ENCODE measurements at regions not wholly inside any gene's neighbourhood (a gene's known extent, or its start where the extent isn't known, plus 50 kb on each side); places are given as distances from the start of the nearest gene placed in this dataset.

GRCh38 chr1:102691592-102692090 lies 416.7 kb downstream of the COL11A1 start:
- Histone ChIP-seq H3K27me3 (ENCODE audit: control insufficient read depth, extremely low read depth, insufficient read depth, low read length) (no peaks in the 10 kb centered on the region), H3K4me3 (ENCODE audit: control insufficient read depth in 2 of 3, extremely low read depth in 1 of 3, insufficient read depth in 2 of 3, low read depth in 1 of 3, low read length in 3 of 3) (no peak overlapping the region), H2AFZ (ENCODE audit: control insufficient read depth, low read length) (no peak overlapping the region), H3K4me1 (ENCODE audit: control insufficient read depth, extremely low read depth, insufficient read depth, low read length) (no peaks in the 10 kb centered on the region), H3K9me1 (ENCODE audit: control insufficient read depth, extremely low read depth, insufficient read depth, low read length) (no peaks in the 10 kb centered on the region), H3K9ac (ENCODE audit: control insufficient read depth, extremely low read depth, insufficient read depth, low read length) (no peak overlapping the region), H3K79me2 (ENCODE audit: control insufficient read depth, insufficient read depth, low read length) (no peaks in the 10 kb centered on the region), H4K20me1 (ENCODE audit: control insufficient read depth, extremely low read depth, insufficient read depth, low read length) (no peaks in the 10 kb centered on the region), H3K4me2 (ENCODE audit: control insufficient read depth, extremely low read depth, insufficient read depth, low read depth, low read length) (no peak overlapping the region), H3K36me3 (ENCODE audit: control insufficient read depth in 2 of 2, extremely low read depth in 1 of 2, insufficient read depth in 2 of 2, low read length in 2 of 2) (no peaks in the 10 kb centered on the region), H3K9me3 (ENCODE audit: control insufficient read depth, low read depth, low read length) (no peaks in the 10 kb centered on the region), H3K27ac (ENCODE audit: control insufficient read depth, insufficient read depth, low read length) (no peak overlapping the region)
- DNase-seq (ENCODE audit: low read depth, low spot score) = no peak
- no peak for TF ChIP-seq EZH2 (IDR thresholded peaks at IDR 0.05; ENCODE audit: low read length)
- TF ChIP-seq, protein P1, sequence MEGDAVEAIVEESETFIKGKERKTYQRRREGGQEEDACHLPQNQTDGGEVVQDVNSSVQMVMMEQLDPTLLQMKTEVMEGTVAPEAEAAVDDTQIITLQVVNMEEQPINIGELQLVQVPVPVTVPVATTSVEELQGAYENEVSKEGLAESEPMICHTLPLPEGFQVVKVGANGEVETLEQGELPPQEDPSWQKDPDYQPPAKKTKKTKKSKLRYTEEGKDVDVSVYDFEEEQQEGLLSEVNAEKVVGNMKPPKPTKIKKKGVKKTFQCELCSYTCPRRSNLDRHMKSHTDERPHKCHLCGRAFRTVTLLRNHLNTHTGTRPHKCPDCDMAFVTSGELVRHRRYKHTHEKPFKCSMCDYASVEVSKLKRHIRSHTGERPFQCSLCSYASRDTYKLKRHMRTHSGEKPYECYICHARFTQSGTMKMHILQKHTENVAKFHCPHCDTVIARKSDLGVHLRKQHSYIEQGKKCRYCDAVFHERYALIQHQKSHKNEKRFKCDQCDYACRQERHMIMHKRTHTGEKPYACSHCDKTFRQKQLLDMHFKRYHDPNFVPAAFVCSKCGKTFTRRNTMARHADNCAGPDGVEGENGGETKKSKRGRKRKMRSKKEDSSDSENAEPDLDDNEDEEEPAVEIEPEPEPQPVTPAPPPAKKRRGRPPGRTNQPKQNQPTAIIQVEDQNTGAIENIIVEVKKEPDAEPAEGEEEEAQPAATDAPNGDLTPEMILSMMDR (optimal IDR thresholded peaks at IDR 0.05 in 1 of 3, IDR thresholded peaks at IDR 0.05 in 1 of 3, conservative IDR thresholded peaks at IDR 0.05 in 1 of 3; ENCODE audit: extremely low read depth in 1 of 3, insufficient read depth in 2 of 3, low read length in 3 of 3) = no peak
- FAIRE-seq = no peak
- dilution Hi-C loops (cut with MboI; ENCODE audit: extremely low pct_ligation_motif_present, low sequenced_read_pairs) = no loop called here

- H3K4me3 ChIP-seq (ENCODE audit: control insufficient read depth in 2 of 3, extremely low read depth in 1 of 3, insufficient read depth in 2 of 3, low read depth in 1 of 3, low read length in 3 of 3) = no peak overlapping the region
- no peaks in the 10 kb centered on the region for H3K36me3 ChIP-seq (ENCODE audit: control insufficient read depth in 2 of 2, extremely low read depth in 1 of 2, insufficient read depth in 2 of 2, low read length in 2 of 2)
- H3K9me1 ChIP-seq (ENCODE audit: control insufficient read depth, extremely low read depth, insufficient read depth, low read length) = no peaks in the 10 kb centered on the region
- no peak for DNase-seq (ENCODE audit: low read depth, low spot score)
- no peaks in the 10 kb centered on the region for H4K20me1 ChIP-seq (ENCODE audit: control insufficient read depth, extremely low read depth, insufficient read depth, low read length)
- H3K4me2 ChIP-seq (ENCODE audit: control insufficient read depth, extremely low read depth, insufficient read depth, low read depth, low read length) = no peak overlapping the region
- no peak for TF ChIP-seq EZH2 (IDR thresholded peaks at IDR 0.05; ENCODE audit: low read length)
- TF ChIP-seq, protein P1 (optimal IDR thresholded peaks at IDR 0.05 in 1 of 3, IDR thresholded peaks at IDR 0.05 in 1 of 3, conservative IDR thresholded peaks at IDR 0.05 in 1 of 3; ENCODE audit: extremely low read depth in 1 of 3, insufficient read depth in 2 of 3, low read length in 3 of 3) = no peak
- no peak overlapping the region for H2AFZ ChIP-seq (ENCODE audit: control insufficient read depth, low read length)
- H3K79me2 ChIP-seq (ENCODE audit: control insufficient read depth, insufficient read depth, low read length) = no peaks in the 10 kb centered on the region
- no peak overlapping the region for H3K9ac ChIP-seq (ENCODE audit: control insufficient read depth, extremely low read depth, insufficient read depth, low read length)
- dilution Hi-C loops (cut with MboI; ENCODE audit: extremely low pct_ligation_motif_present, low sequenced_read_pairs) = no loop called here
- H3K27ac ChIP-seq (ENCODE audit: control insufficient read depth, insufficient read depth, low read length) = no peak overlapping the region
- FAIRE-seq = no peak
- no peaks in the 10 kb centered on the region for H3K4me1 ChIP-seq (ENCODE audit: control insufficient read depth, extremely low read depth, insufficient read depth, low read length)
- H3K27me3 ChIP-seq (ENCODE audit: control insufficient read depth, extremely low read depth, insufficient read depth, low read length) = no peaks in the 10 kb centered on the region
- H3K9me3 ChIP-seq (ENCODE audit: control insufficient read depth, low read depth, low read length) = no peaks in the 10 kb centered on the region
These were observed 420.9 kb downstream of the COL11A1 start for GRCh38 chr1:102687383-102687782.

Data from keratinocyte (primary cell).